Skeletal muscle cell (primary cell): ENCODE measurements at regions not wholly inside any gene's neighbourhood (a gene's known extent, or its start where the extent isn't known, plus 50 kb on each side); places are given as distances from the start of the nearest gene placed in this dataset.
A peak's percentile ranks its signal among the peaks of the same experiment; 100 is the strongest.
"Not testable (repeated sequence)": the region's sequence is repeated elsewhere in the genome, so short reads cannot be mapped to it uniquely, and the experiment has no call there.

ENCODE experiments used
- DNase-seq: peaks from one replicate; pipeline ENCODE4 v3.0.0-alpha.2; 2010; ENCODE audit warnings: low read depth
- H3K4me3 ChIP-seq: 2 replicates; pipeline ENCODE4 v1.5.1; 2011; ENCODE audit warnings: low read depth, mild to moderate bottlenecking, control low read depth, low read length, moderate library complexity

DNA sequence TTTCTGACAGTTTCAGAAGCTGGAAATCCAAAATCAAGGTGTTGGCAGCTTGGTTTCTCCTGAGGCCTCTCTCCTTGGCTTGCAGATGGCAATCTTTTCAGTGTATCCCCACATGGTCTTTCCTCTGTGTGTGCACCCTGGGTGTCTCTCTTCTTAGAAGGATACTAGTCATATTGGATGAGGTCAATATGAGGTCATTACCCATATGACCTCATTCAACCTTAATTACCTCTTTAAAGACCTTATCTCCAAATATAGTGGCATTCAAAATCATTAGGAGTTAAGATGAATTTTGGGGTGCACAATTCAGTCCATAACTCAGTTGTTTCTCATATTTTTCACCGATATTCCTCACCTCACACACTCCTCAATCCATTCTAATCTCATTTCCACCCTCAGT, 92.4 kb upstream of the TGM3 start:
- no peak for DNase-seq
- H3K4me3 ChIP-seq: no peak overlapping the region

GRCh38 chr20:2204021-2204420, 91.8 kb upstream of the TGM3 start:
- DNase-seq: no peak
- no peak overlapping the region for H3K4me3 ChIP-seq

GRCh38 chr20:2206957-2207769, 88.6 kb upstream of the TGM3 start:
- H3K4me3 ChIP-seq: peak overlapping the region; percentile 61
- DNase-seq: no peak

- DNase-seq: no peak
Observed at GRCh38 chr20:2207770-2208097, 88.1 kb upstream of the TGM3 start.

GRCh38 chr20:2208897-2209296, 86.9 kb upstream of the TGM3 start:
- no peak overlapping the region for H3K4me3 ChIP-seq
- DNase-seq: no peak

More at GRCh38 chr20:2207770-2208097, 88.1 kb upstream of the TGM3 start:
- peak overlapping the region; percentile 61 for H3K4me3 ChIP-seq

GRCh38 chr20:2210646-2211552, 84.9 kb upstream of the TGM3 start:
- peak; percentile 83 for DNase-seq
- no peak overlapping the region for H3K4me3 ChIP-seq

DNA sequence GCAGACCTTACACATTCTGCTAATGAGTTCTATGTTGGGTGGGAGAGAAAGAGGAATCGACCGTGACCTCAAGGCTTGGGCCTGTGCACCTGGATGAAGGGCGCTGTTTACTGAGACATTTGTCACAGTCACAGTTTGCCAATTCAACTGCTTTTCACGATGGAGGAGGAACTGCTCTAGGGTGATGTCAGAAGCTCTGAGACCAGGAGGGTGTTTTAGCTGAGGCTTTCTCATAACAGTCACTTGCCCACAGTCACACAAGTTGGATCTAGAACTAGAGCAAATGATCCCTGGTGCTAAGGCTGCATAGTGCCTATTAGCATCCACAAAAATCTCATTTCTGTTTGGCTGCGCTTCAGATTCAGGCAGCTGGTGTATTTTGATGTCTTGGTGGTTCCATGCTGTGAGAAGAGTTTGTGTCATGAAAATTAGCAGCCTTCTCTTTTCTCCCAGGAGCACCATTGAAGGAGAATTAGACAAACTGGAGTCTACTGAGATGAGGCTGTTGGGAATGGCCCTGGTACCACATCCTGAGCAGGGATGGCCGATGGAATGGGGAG, 83.3 kb upstream of the TGM3 start:
- DNase-seq: no peak
- no peak overlapping the region for H3K4me3 ChIP-seq

DNA sequence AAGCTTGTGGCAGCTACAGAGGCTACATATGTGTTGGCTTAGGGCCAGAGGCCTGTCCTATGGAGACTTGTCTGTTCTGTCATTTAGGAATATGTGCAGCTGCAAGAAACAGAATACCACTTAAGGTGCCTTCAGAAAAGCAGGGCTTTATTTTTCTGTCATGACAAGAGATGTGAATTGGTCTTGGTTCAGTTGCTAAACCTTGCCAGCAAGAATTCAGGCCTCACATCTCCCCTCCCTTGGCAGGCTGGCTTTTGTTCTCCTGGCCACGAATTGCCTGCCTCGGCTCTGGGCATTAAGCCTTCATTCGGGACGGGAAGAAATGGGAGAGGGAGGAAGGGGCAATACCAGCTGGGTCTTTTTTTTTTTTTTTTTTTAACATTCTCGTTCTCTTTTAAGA, 82.4 kb upstream of the TGM3 start:
- no peak for DNase-seq
- no peak overlapping the region for H3K4me3 ChIP-seq

GRCh38 chr20:2217857-2218539, 77.8 kb upstream of the TGM3 start:
- H3K4me3 ChIP-seq: no peak overlapping the region
- DNase-seq: no peak

GRCh38 chr20:2219481-2220006, 76.3 kb upstream of the TGM3 start:
- no peak overlapping the region for H3K4me3 ChIP-seq
- DNase-seq: no peak

DNA sequence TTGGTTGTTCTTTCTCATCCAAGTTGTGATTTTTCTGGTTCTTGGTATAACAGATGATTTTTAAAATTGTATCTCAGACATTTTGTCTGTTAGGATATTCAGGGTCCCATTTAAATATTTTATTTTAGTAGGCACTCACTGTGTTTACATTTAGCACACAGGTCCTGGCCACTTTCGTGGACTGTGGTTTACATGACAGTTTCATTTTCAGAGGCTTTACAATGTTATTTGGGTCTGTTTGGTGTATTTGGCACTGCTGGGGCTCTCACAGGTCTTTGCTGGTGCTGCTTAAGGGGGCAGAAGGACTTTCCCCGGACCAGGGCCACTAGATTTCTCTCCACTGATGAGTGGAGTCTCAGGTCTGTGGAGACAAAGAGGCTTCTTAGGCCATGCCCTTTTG, 75.5 kb upstream of the TGM3 start:
- H3K4me3 ChIP-seq: no peak overlapping the region
- DNase-seq: no peak

GRCh38 chr20:2221921-2222320, 73.9 kb upstream of the TGM3 start:
- H3K4me3 ChIP-seq: no peak overlapping the region
- DNase-seq: no peak

GRCh38 chr20:2223558-2224367, 72.0 kb upstream of the TGM3 start:
- no peak for DNase-seq

GRCh38 chr20:2224368-2224639, 71.5 kb upstream of the TGM3 start:
- no peak overlapping the region for H3K4me3 ChIP-seq
- no peak for DNase-seq

More at GRCh38 chr20:2223558-2224367, 72.0 kb upstream of the TGM3 start:
- no peak overlapping the region for H3K4me3 ChIP-seq

- DNase-seq, H3K4me3 ChIP-seq: not testable (repeated sequence)
Observed at GRCh38 chr20:2227285-2227684, 68.5 kb upstream of the TGM3 start.

- no peak for DNase-seq
- H3K4me3 ChIP-seq: no peak overlapping the region
Observed at GRCh38 chr20:2227861-2228260, 67.9 kb upstream of the TGM3 start.

DNA sequence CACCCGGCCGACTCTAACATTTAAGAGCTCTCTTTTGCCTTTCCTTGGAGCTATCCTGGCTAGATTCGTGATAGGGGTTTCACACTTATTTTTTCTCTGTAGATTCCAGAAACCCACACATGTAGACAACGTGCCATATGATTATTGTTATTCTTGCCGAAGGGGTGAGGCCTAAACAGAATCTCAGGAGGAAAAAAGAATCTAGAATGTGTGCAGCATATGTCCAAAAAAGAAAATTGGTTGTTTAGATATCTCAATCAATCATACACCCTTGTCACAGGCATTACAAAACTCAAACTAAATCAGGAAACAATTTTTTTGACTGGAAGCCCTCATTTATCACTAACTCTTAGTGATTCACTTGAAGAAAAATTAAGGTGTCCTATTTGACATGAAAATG, 66.9 kb upstream of the TGM3 start:
- no peak for DNase-seq
- H3K4me3 ChIP-seq: no peak overlapping the region

GRCh38 chr20:2230726-2231488, 64.9 kb upstream of the TGM3 start:
- no peak for DNase-seq
- no peak overlapping the region for H3K4me3 ChIP-seq
